OCI-LY1 (cell line): ENCODE measurements at regions not wholly inside any gene's neighbourhood (a gene's known extent, or its start where the extent isn't known, plus 50 kb on each side); places are given as distances from the start of the nearest gene placed in this dataset.
"Not testable (repeated sequence)": the region's sequence is repeated elsewhere in the genome, so short reads cannot be mapped to it uniquely, and the experiment has no call there.

Source experiments
- EZH2 ChIP-seq: fragments of 200-600 bp; sonication (generic), shearing (Covaris generic); IDR thresholded peaks from 2 replicates; pipeline ENCODE4 v1.8.0; 2017; ENCODE audit warnings: borderline replicate concordance, mixed run types, mild to moderate bottlenecking, antibody characterized with exemption, low read length, moderate library complexity, mixed read lengths
- TF ChIP-seq, protein P1 (sequence below): fragments of 200-600 bp; sonication (generic), shearing (Covaris generic); IDR thresholded peaks from 2 replicates; pipeline ENCODE4 v1.5.1; 2017; ENCODE audit warnings: mild to moderate bottlenecking, antibody characterized with exemption, low read length, moderate library complexity, mixed read lengths

DNA sequence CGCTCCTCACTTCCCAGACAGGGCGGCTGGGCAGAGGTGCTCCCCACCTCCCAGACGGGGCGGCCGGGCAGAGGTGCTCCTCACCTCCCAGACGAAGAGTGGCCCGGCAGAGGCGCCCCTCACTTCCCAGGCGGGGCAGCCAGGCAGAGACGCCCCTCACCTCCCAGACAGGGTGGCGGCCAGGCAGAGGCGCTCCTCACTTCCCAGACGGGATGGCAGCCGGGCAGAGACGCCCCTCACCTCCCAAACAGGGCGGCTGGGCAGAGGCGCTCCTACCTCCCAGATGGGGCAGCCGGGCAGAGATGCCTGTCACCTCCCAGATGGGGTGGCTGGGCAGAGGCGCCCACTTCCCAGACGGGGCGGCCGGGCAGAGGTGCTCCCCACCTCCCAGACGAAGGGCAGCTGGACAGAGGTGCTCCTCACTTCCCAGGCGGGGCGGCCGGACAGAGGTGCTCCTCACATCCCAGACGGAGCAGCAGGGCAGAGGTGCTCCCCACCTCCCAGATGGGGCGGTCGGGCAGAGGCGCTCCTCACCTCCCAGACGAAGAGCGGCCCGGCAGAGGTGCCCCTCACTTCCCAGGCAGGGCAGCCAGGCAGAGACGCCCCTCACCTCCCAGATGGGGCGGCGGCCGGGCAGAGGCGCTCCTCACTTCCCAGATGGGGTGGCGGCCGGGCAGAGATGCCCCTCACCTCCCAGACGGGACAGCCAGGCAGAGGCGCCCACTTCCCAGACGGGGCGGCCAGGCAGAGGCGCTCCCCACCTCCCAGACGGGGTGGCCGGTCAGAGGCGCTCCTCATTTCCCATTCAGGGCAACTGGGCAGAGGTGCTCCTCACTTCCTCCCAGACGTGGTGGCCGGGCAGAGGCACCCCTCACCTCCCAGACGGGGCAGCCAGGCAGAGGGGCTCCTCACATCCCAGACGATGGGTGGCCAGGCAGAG, 176.9 kb downstream of the NUF2 start:
- not testable (repeated sequence) for TF ChIP-seq EZH2
- TF ChIP-seq, protein P1, sequence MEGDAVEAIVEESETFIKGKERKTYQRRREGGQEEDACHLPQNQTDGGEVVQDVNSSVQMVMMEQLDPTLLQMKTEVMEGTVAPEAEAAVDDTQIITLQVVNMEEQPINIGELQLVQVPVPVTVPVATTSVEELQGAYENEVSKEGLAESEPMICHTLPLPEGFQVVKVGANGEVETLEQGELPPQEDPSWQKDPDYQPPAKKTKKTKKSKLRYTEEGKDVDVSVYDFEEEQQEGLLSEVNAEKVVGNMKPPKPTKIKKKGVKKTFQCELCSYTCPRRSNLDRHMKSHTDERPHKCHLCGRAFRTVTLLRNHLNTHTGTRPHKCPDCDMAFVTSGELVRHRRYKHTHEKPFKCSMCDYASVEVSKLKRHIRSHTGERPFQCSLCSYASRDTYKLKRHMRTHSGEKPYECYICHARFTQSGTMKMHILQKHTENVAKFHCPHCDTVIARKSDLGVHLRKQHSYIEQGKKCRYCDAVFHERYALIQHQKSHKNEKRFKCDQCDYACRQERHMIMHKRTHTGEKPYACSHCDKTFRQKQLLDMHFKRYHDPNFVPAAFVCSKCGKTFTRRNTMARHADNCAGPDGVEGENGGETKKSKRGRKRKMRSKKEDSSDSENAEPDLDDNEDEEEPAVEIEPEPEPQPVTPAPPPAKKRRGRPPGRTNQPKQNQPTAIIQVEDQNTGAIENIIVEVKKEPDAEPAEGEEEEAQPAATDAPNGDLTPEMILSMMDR, result not testable (repeated sequence)
